Thyroid gland (tissue), 4 donors: ENCODE measurements at regions not wholly inside any gene's neighbourhood (a gene's known extent, or its start where the extent isn't known, plus 50 kb on each side); places are given as distances from the start of the nearest gene placed in this dataset.

Experiments
- DNase-seq, 2 donors: peaks; one replicate each; pipeline ENCODE4 v3.0.0-alpha.2; 2019
- H3K27ac ChIP-seq, 3 donors: fragments of 200-600 bp; sonication (generic); 1 replicate in 2 of 3; 2 replicates in 1 of 3; pipeline ENCODE4 v1.5.1; 2016 to 2019; ENCODE audit warnings: mild to moderate bottlenecking in 1 of 3, moderate library complexity in 1 of 3
- H3K27me3 ChIP-seq: fragments of 200-600 bp; sonication (generic); one replicate; pipeline ENCODE4 v1.5.1; 2019
- H3K36me3 ChIP-seq, 2 donors: fragments of 200-600 bp; sonication (generic); one replicate each; pipeline ENCODE4 v1.5.1; 2016 to 2019
- H3K4me1 ChIP-seq, 2 donors: fragments of 200-600 bp; sonication (generic); one replicate each; pipeline ENCODE4 v1.5.1; 2017 to 2019
- H3K4me3 ChIP-seq, 3 donors: fragments of 200-600 bp; sonication (generic); replicated peaks in 1 of 3; 1 replicate in 2 of 3; 2 replicates in 1 of 3; pipeline ENCODE4 v1.5.1; 2016; ENCODE audit warnings: mild to moderate bottlenecking in 1 of 3
- H3K9me3 ChIP-seq: fragments of 200-600 bp; sonication (generic); one replicate; pipeline ENCODE4 v1.5.1; 2017
- POLR2A ChIP-seq, 2 donors: fragments of 450-650 bp; IDR thresholded peaks; one replicate each; pipeline ENCODE4 v1.6.1; 2017; ENCODE audit warnings: antibody characterized with exemption in 2 of 2, mild to moderate bottlenecking in 2 of 2, moderate library complexity in 1 of 2
- WGBS, 2 donors: methylation state at CpG; one replicate each; pipeline ENCODE4 v1.1.5; 2017; 5-methylcytosine and 5-hydroxymethylcytosine counted together
- intact Hi-C: fragments of 100-400 bp; cut with DNase I; formaldehyde crosslinking; loops from one replicate; pipeline ENCODE4 v1.15.1; 2023
- TF ChIP-seq, protein P1 (sequence below), 6 experiments: fragments of 200-600 bp in 3 of 6; fragments of 450-650 bp in 3 of 6; sonication (generic) in 3 of 6; IDR thresholded peaks; one replicate each; pipeline ENCODE4 v1.5.1; 2016 to 2019; ENCODE audit warnings: antibody characterized with exemption in 6 of 6, mild to moderate bottlenecking in 2 of 6, inconsistent platforms in 1 of 6, moderate library complexity in 1 of 6

GRCh38 chr11:31939004-31939403 lies 127.9 kb upstream of the PAX6 start:
- H3K4me3 ChIP-seq, result no peak overlapping the region
- 63% methylated on average over 3 of the region's 3 CpGs for WGBS, 2 donors
- intact Hi-C loops, result no loop called here
- TF ChIP-seq, protein P1, sequence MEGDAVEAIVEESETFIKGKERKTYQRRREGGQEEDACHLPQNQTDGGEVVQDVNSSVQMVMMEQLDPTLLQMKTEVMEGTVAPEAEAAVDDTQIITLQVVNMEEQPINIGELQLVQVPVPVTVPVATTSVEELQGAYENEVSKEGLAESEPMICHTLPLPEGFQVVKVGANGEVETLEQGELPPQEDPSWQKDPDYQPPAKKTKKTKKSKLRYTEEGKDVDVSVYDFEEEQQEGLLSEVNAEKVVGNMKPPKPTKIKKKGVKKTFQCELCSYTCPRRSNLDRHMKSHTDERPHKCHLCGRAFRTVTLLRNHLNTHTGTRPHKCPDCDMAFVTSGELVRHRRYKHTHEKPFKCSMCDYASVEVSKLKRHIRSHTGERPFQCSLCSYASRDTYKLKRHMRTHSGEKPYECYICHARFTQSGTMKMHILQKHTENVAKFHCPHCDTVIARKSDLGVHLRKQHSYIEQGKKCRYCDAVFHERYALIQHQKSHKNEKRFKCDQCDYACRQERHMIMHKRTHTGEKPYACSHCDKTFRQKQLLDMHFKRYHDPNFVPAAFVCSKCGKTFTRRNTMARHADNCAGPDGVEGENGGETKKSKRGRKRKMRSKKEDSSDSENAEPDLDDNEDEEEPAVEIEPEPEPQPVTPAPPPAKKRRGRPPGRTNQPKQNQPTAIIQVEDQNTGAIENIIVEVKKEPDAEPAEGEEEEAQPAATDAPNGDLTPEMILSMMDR (IDR thresholded peaks at IDR 0.05), result no peak
- TF ChIP-seq POLR2A (IDR thresholded peaks at IDR 0.05), result no peak
- no peaks in the 10 kb centered on the region for H3K36me3 ChIP-seq
- no peak for DNase-seq
- no peaks in the 10 kb centered on the region for H3K27me3 ChIP-seq
- no peak overlapping the region for H3K27ac ChIP-seq
- H3K4me1 ChIP-seq, result no peaks in the 10 kb centered on the region
- no peaks in the 10 kb centered on the region for H3K9me3 ChIP-seq

DNA sequence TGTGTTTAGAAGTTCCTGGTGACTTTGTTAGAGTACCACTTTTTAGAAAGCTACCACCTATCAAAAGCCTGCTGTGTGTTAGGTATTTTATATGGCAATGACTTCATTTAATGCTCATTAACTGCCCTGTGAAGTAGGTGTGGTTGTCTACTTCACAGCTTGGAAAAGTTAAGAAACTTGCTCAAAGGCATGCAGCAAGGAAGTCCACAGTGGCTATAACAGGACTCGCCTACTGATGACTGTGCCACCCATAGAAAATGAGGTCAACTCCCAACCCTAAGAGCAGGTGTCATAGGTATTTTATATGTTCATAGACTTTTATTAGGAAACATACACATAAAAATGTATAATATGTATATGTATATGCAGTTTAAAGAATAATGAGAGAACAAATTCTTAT lies 125.2 kb upstream of the PAX6 start:
- WGBS, 2 donors, result 79 to 86% methylated on average over 1 of the region's 1 CpG
- DNase-seq, result no peak
- Histone ChIP-seq H3K9me3 (no peaks in the 10 kb centered on the region), H3K27me3 (no peaks in the 10 kb centered on the region), H3K4me1 (no peaks in the 10 kb centered on the region), H3K4me3 (no peak overlapping the region), H3K36me3 (no peaks in the 10 kb centered on the region), H3K27ac (no peak overlapping the region)
- intact Hi-C loops, result no loop called here
- TF ChIP-seq, protein P1 (IDR thresholded peaks at IDR 0.05), result no peak
- no peak for TF ChIP-seq POLR2A (IDR thresholded peaks at IDR 0.05)

GRCh38 chr11:31932879-31933278 lies 121.8 kb upstream of the PAX6 start:
- H3K4me1 ChIP-seq, result no peaks in the 10 kb centered on the region
- intact Hi-C loops, result no loop called here
- no peak for TF ChIP-seq POLR2A (IDR thresholded peaks at IDR 0.05)
- TF ChIP-seq, protein P1 (IDR thresholded peaks at IDR 0.05), result no peak
- no peak overlapping the region for H3K27ac ChIP-seq
- WGBS, 2 donors, result 45 to 54% methylated on average over 9 of the region's 9 CpGs
- no peak for DNase-seq
- H3K9me3 ChIP-seq, result no peaks in the 10 kb centered on the region
- H3K36me3 ChIP-seq, result no peaks in the 10 kb centered on the region
- no peak overlapping the region for H3K4me3 ChIP-seq
- H3K27me3 ChIP-seq, result no peaks in the 10 kb centered on the region

- intact Hi-C loops, result no loop called here
- DNase-seq, result no peak
- Histone ChIP-seq H3K27me3 (no peaks in the 10 kb centered on the region), H3K4me3 (no peak overlapping the region), H3K4me1 (no peaks in the 10 kb centered on the region), H3K27ac (no peak overlapping the region), H3K36me3 (no peaks in the 10 kb centered on the region), H3K9me3 (no peaks in the 10 kb centered on the region)
- WGBS, 2 donors, result 84% methylated on average over 4 of the region's 4 CpGs
- no peak for TF ChIP-seq POLR2A (IDR thresholded peaks at IDR 0.05)
These were observed 116.9 kb upstream of the PAX6 start for GRCh38 chr11:31927982-31928381.

DNA sequence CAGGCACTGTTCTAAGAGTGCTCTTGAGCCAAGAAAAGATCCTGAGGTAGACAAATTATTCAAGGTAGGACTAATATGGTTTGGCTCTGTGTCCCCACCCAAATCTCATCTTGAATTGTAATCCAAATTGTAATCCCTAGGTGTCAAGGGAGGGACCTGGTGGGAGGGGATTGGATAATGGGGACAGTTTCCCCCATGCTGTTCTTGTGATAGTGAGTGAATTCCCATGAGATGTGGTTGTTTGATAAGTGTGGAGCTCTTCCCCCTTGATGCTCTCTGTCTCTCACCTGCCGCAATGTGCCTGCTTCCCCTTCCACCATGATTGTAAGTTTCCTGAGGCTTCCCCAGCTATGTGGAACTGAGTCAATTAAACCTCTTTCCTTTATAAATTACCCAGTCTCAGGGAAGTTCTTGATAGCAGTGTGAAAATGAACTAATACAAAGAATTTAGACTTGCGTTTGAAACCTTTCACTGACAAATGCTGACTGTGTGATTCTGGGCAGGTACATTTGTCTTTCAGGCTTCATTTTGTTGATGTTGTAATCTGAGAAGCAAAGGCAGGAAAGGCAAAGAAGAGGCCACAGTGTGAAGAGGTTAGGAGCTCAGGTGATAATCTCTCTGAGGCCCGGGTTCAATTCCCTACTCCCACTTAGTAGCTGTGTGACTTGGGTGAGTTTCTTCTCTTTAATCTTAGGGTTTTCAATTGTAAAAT lies 115.8 kb upstream of the PAX6 start:
- no peak for DNase-seq
- Histone ChIP-seq H3K27ac (no peak overlapping the region), H3K4me3 (no peak overlapping the region), H3K4me1 (no peaks in the 10 kb centered on the region), H3K9me3 (no peaks in the 10 kb centered on the region), H3K36me3 (no peaks in the 10 kb centered on the region), H3K27me3 (no peaks in the 10 kb centered on the region)
- intact Hi-C loops, result no loop called here
- TF ChIP-seq POLR2A (IDR thresholded peaks at IDR 0.05), result no peak
- TF ChIP-seq, protein P1 (IDR thresholded peaks at IDR 0.05), result no peak
- 38 to 43% methylated on average over 3 of the region's 3 CpGs for WGBS, 2 donors
